ENCODE measurements at regions not wholly inside any gene's neighbourhood (a gene's known extent, or its start where the extent isn't known, plus 50 kb on each side); places are given as distances from the start of the nearest gene placed in this dataset.

GRCh38 chr1:30229557-30229956 is 493.8 kb downstream of the MATN1 start (continued):
- TF ChIP-seq, protein P1, sequence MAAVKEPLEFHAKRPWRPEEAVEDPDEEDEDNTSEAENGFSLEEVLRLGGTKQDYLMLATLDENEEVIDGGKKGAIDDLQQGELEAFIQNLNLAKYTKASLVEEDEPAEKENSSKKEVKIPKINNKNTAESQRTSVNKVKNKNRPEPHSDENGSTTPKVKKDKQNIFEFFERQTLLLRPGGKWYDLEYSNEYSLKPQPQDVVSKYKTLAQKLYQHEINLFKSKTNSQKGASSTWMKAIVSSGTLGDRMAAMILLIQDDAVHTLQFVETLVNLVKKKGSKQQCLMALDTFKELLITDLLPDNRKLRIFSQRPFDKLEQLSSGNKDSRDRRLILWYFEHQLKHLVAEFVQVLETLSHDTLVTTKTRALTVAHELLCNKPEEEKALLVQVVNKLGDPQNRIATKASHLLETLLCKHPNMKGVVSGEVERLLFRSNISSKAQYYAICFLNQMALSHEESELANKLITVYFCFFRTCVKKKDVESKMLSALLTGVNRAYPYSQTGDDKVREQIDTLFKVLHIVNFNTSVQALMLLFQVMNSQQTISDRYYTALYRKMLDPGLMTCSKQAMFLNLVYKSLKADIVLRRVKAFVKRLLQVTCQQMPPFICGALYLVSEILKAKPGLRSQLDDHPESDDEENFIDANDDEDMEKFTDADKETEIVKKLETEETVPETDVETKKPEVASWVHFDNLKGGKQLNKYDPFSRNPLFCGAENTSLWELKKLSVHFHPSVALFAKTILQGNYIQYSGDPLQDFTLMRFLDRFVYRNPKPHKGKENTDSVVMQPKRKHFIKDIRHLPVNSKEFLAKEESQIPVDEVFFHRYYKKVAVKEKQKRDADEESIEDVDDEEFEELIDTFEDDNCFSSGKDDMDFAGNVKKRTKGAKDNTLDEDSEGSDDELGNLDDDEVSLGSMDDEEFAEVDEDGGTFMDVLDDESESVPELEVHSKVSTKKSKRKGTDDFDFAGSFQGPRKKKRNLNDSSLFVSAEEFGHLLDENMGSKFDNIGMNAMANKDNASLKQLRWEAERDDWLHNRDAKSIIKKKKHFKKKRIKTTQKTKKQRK (IDR thresholded peaks at IDR 0.05; ENCODE audit: low read length): no peak
- TF ChIP-seq TRIM24 (CRISPR knock-in tag; IDR thresholded peaks at IDR 0.05) (peak; percentile 82), IRX3 (CRISPR knock-in tag; IDR thresholded peaks at IDR 0.05; ENCODE audit: borderline replicate concordance, low read depth) (no peak), CBFB (CRISPR knock-in tag; IDR thresholded peaks at IDR 0.05) (no peak), ZNF883 (CRISPR knock-in tag; IDR thresholded peaks at IDR 0.05; ENCODE audit: not compliant biosample characterization) (no peak), ARNTL (CRISPR knock-in tag; IDR thresholded peaks at IDR 0.05) (no peak), ZBTB43 (CRISPR knock-in tag; conservative IDR thresholded peaks at IDR 0.05) (no peak), ZNF746 (CRISPR knock-in tag; IDR thresholded peaks at IDR 0.05) (no peak), ZNF773 (CRISPR knock-in tag; IDR thresholded peaks at IDR 0.05; ENCODE audit: borderline replicate concordance) (no peak), ADNP (CRISPR knock-in tag; IDR thresholded peaks at IDR 0.05) (no peak), KMT2B (CRISPR knock-in tag; IDR thresholded peaks at IDR 0.05) (no peak), PITX1 (CRISPR knock-in tag; IDR thresholded peaks at IDR 0.05) (no peak), ZNF605 (CRISPR knock-in tag; IDR thresholded peaks at IDR 0.05) (no peak), HNF4G (IDR thresholded peaks at IDR 0.05; ENCODE audit: borderline replicate concordance, low read depth, low read length) (peak; percentile 42; the same call in 1 of the 2 replicates), HNF4G (CRISPR knock-in tag; IDR thresholded peaks at IDR 0.05; ENCODE audit: borderline replicate concordance, low read depth) (no peak), TCF12 (IDR thresholded peaks at IDR 0.05) (no peak), TCF12 (CRISPR knock-in tag; IDR thresholded peaks at IDR 0.05) (no peak), ZNF567 (CRISPR knock-in tag; IDR thresholded peaks at IDR 0.05; ENCODE audit: borderline replicate concordance) (no peak), U2AF2 (IDR thresholded peaks at IDR 0.05; ENCODE audit: low read depth, low read length) (no peak), ZNF572 (CRISPR knock-in tag; IDR thresholded peaks at IDR 0.05) (no peak), CTCF (CRISPR knock-in tag; IDR thresholded peaks at IDR 0.05) (peak; percentile 50), ZNF121 (CRISPR knock-in tag; IDR thresholded peaks at IDR 0.05) (no peak), ZNF138 (CRISPR knock-in tag; IDR thresholded peaks at IDR 0.05; ENCODE audit: low read depth) (no peak), ATF2 (CRISPR knock-in tag; IDR thresholded peaks at IDR 0.05) (no peak)
- TF ChIP-seq, protein P2, sequence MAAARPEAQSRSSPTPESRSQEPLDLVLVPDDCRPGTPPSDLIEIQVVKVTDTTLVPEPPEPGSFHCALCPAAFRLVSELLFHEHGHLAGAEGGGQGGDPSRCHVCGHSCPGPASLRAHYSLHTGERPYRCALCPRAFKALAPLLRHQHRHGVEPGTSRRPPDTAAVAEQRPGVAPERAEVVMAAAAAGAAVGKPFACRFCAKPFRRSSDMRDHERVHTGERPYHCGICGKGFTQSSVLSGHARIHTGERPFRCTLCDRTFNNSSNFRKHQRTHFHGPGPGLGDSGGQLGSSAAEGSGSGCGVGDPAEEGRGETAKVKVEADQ (CRISPR knock-in tag; IDR thresholded peaks at IDR 0.05; ENCODE audit: borderline replicate concordance): no peak
